K562 (cell line): ENCODE measurements at regions not wholly inside any gene's neighbourhood (a gene's known extent, or its start where the extent isn't known, plus 50 kb on each side); places are given as distances from the start of the nearest gene placed in this dataset.
A peak's percentile ranks its signal among the peaks of the same experiment; 100 is the strongest.

Source experiments
- CTBP1 ChIP-seq: fragments of 450-650 bp; IDR thresholded peaks from 2 replicates; pipeline ENCODE4 v1.6.1; 2016; ENCODE audit warnings: borderline replicate concordance
- ELF1 ChIP-seq: fragments of 200-800 bp; sonication (Bioruptor generic); IDR thresholded peaks from 2 replicates; pipeline ENCODE4 v1.6.1; 2016; ENCODE audit warnings: missing genetic modification characterization, missing compliant biosample characterization
- EP300 ChIP-seq: IDR thresholded peaks from 2 replicates; pipeline ENCODE4 v1.6.1; 2012; ENCODE audit warnings: low read length, improper control_type of control experiment
- FOSL1 ChIP-seq: fragments of 200-800 bp; sonication (Bioruptor generic); conservative IDR thresholded peaks from 2 replicates; pipeline ENCODE4 v1.6.1; 2016; ENCODE audit warnings: missing genetic modification characterization, missing compliant biosample characterization
- KLF6 ChIP-seq: fragments of 250-450 bp; sonication (Bioruptor Pico); IDR thresholded peaks from 2 replicates; pipeline ENCODE4 v1.4.0; 2020; ENCODE audit warnings: mild to moderate bottlenecking, moderate library complexity, borderline replicate concordance
- MEIS2 ChIP-seq: fragments of 450-650 bp; IDR thresholded peaks from 2 replicates; pipeline ENCODE4 v1.6.1; 2014; ENCODE audit warnings: mild to moderate bottlenecking; ENCODE audit not compliant: partially characterized antibody
- NFE2 ChIP-seq: IDR thresholded peaks from 2 replicates; pipeline ENCODE4 v1.6.1; 2014; ENCODE audit warnings: antibody characterized with exemption, low read depth
- RCOR1 ChIP-seq, 2 experiments: IDR thresholded peaks; 2 replicates each; pipeline ENCODE4 v1.6.1; 2012; ENCODE audit warnings: low read depth in 2 of 2, low read length in 2 of 2, borderline replicate concordance in 1 of 2, improper control_type of control experiment in 1 of 2
- SMARCA4 ChIP-seq: fragments of 450-650 bp; IDR thresholded peaks from 2 replicates; pipeline ENCODE4 v1.6.1; 2016
- SMARCE1 ChIP-seq: fragments of 450-650 bp; IDR thresholded peaks from 2 replicates; pipeline ENCODE4 v1.7.1; 2016; ENCODE audit warnings: mild to moderate bottlenecking
- TCF3 ChIP-seq: sonication (generic); formaldehyde crosslinking; IDR thresholded peaks from 2 replicates; pipeline ENCODE4 v1.4.0; 2020; ENCODE audit warnings: mild to moderate bottlenecking, missing genetic modification reagents
- ZNF318 ChIP-seq, 2 experiments: fragments of 450-650 bp; IDR thresholded peaks; 2 replicates each; pipeline ENCODE4 v1.6.1; 2016; ENCODE audit warnings: mild to moderate bottlenecking in 2 of 2, borderline replicate concordance in 1 of 2, low read depth in 1 of 2, moderate library complexity in 1 of 2

GRCh38 chr21:39003982-39004633, 179.1 kb downstream of the PSMG1 start (continued):
- TF ChIP-seq ZNF318 (IDR thresholded peaks at IDR 0.05; ENCODE audit: borderline replicate concordance in 1 of 2, low read depth in 1 of 2): peak in 1 of 2 experiments; percentile 30; a peak in 1 of 4 replicates
- TF ChIP-seq ELF1: no peak
- peak; percentile 33; the same call in 1 of the 2 replicates for TF ChIP-seq TCF3 (CRISPR knock-in tag)
- TF ChIP-seq EP300: peak; percentile 47; the same call in 1 of the 2 replicates
- TF ChIP-seq FOSL1 (tag): peak; percentile 93
- TF ChIP-seq RCOR1 (IDR thresholded peaks at IDR 0.05; ENCODE audit: borderline replicate concordance in 1 of 2, low read depth in 2 of 2, low read length in 2 of 2): 0 out of 4 replicates have a peak, but pooled peaks of 1 of the 2 experiments have one; percentile 24
- peak; percentile 78 for TF ChIP-seq CTBP1
- 0 out of 2 replicates have a peak, but pooled peaks have one; percentile 23 for TF ChIP-seq SMARCE1
- peak; percentile 49; the same call in 1 of the 2 replicates for TF ChIP-seq SMARCA4
- TF ChIP-seq KLF6: no peak
- peak; percentile 75 for TF ChIP-seq MEIS2
- peak; percentile 16; the same call in 1 of the 2 replicates for TF ChIP-seq NFE2
